Liver (tissue), 8 donors: ENCODE measurements at regions not wholly inside any gene's neighbourhood (a gene's known extent, or its start where the extent isn't known, plus 50 kb on each side); places are given as distances from the start of the nearest gene placed in this dataset.

Experiments used
- DNase-seq: peaks from one replicate; pipeline ENCODE4 v3.0.0-alpha.2; 2017; ENCODE audit warnings: low spot score
- H3K27ac ChIP-seq, 2 donors: one replicate each; pipeline ENCODE4 v1.7.0; 2013; ENCODE audit warnings: inconsistent platforms in 2 of 2, low read length in 2 of 2, control low read depth in 1 of 2, low read depth in 1 of 2, mild to moderate bottlenecking in 1 of 2
- H3K27me3 ChIP-seq, 4 donors: one replicate each; pipeline versions ENCODE4 v1.6.1 to v1.7.0; 2013; ENCODE audit warnings: low read length in 3 of 4, inconsistent platforms in 1 of 4, mild to moderate bottlenecking in 1 of 4, moderate library complexity in 1 of 4; ENCODE audit not compliant: control insufficient read depth in 4 of 4, insufficient read depth in 4 of 4
- H3K36me3 ChIP-seq, 4 donors: one replicate each; pipeline versions ENCODE4 v1.6.1 to v1.7.0; 2013; ENCODE audit warnings: low read length in 3 of 4, mild to moderate bottlenecking in 3 of 4, low read depth in 1 of 4, moderate library complexity in 1 of 4; ENCODE audit not compliant: control insufficient read depth in 4 of 4, insufficient read depth in 3 of 4
- H3K4me1 ChIP-seq, 4 donors: one replicate each; pipeline versions ENCODE4 v1.6.1 to v1.7.0; 2013; ENCODE audit warnings: low read length in 3 of 4, mild to moderate bottlenecking in 3 of 4, moderate library complexity in 1 of 4; ENCODE audit not compliant: control insufficient read depth in 4 of 4, insufficient read depth in 4 of 4
- H3K4me3 ChIP-seq, 3 donors: one replicate each; pipeline versions ENCODE4 v1.6.1 to v1.7.0; 2013; ENCODE audit warnings: low read length in 3 of 3, control low read depth in 1 of 3, low read depth in 1 of 3, mild to moderate bottlenecking in 1 of 3
- H3K9ac ChIP-seq, 2 donors: one replicate each; pipeline ENCODE4 v1.7.0; 2013; ENCODE audit warnings: low read length in 2 of 2, mild to moderate bottlenecking in 2 of 2, moderate library complexity in 2 of 2, control low read depth in 1 of 2, low read depth in 1 of 2
- H3K9me3 ChIP-seq, 4 donors: one replicate each; pipeline versions ENCODE4 v1.6.1 to v1.7.0; 2013; ENCODE audit warnings: low read length in 3 of 4; ENCODE audit not compliant: control insufficient read depth in 4 of 4
- ATF3 ChIP-seq: IDR thresholded peaks from 2 replicates; pipeline ENCODE4 v1.6.1; 2016; ENCODE audit warnings: antibody characterized with exemption
- CTCF ChIP-seq: fragments of 150-350 bp; IDR thresholded peaks from 2 replicates; pipeline ENCODE4 v1.5.1; 2017; ENCODE audit warnings: improper control_type of control experiment, low read depth, low read length; ENCODE audit not compliant: missing input control
- EGR1 ChIP-seq, 2 donors: IDR thresholded peaks; 2 replicates each; pipeline ENCODE4 v1.6.1; 2016 to 2018; ENCODE audit warnings: antibody characterized with exemption in 2 of 2, low read depth in 2 of 2
- FOXA1 ChIP-seq: IDR thresholded peaks from 2 replicates; pipeline ENCODE4 v1.6.1; 2016; ENCODE audit warnings: antibody characterized with exemption
- FOXA2 ChIP-seq: IDR thresholded peaks from 2 replicates; pipeline ENCODE4 v1.6.1; 2016; ENCODE audit warnings: antibody characterized with exemption
- GABPA ChIP-seq, 2 donors: IDR thresholded peaks in 1 of 2; conservative IDR thresholded peaks in 1 of 2; 2 replicates each; pipeline ENCODE4 v1.6.1; 2016; ENCODE audit warnings: antibody characterized with exemption in 2 of 2, mild to moderate bottlenecking in 1 of 2, moderate library complexity in 1 of 2
- HNF4A ChIP-seq, 2 donors: conservative IDR thresholded peaks; 2 replicates each; pipeline ENCODE4 v1.6.1; 2016; ENCODE audit warnings: antibody characterized with exemption in 2 of 2, mild to moderate bottlenecking in 2 of 2
- HNF4G ChIP-seq: IDR thresholded peaks from 2 replicates; pipeline ENCODE4 v1.6.1; 2016; ENCODE audit warnings: antibody characterized with exemption
- JUND ChIP-seq, 2 donors: IDR thresholded peaks; 2 replicates each; pipeline ENCODE4 v1.6.1; 2016; ENCODE audit warnings: antibody characterized with exemption in 2 of 2
- MAX ChIP-seq: IDR thresholded peaks from 2 replicates; pipeline ENCODE4 v1.6.1; 2016; ENCODE audit warnings: antibody characterized with exemption
- NR2F2 ChIP-seq: IDR thresholded peaks from 2 replicates; pipeline ENCODE4 v1.6.1; 2016; ENCODE audit warnings: antibody characterized with exemption
- RAD21 ChIP-seq, 2 donors: IDR thresholded peaks; 2 replicates each; pipeline ENCODE4 v1.6.1; 2016; ENCODE audit warnings: antibody characterized with exemption in 2 of 2, mild to moderate bottlenecking in 2 of 2
- REST ChIP-seq: IDR thresholded peaks from 2 replicates; pipeline ENCODE4 v1.6.1; 2016; ENCODE audit warnings: antibody characterized with exemption, mild to moderate bottlenecking
- RXRA ChIP-seq, 2 donors: IDR thresholded peaks; 2 replicates each; pipeline ENCODE4 v1.6.1; 2017 to 2018; ENCODE audit warnings: antibody characterized with exemption in 2 of 2, mild to moderate bottlenecking in 1 of 2
- SP1 ChIP-seq: IDR thresholded peaks from 2 replicates; pipeline ENCODE4 v1.6.1; 2018; ENCODE audit warnings: antibody characterized with exemption, mild to moderate bottlenecking
- TAF1 ChIP-seq: conservative IDR thresholded peaks from 2 replicates; pipeline ENCODE4 v1.6.1; 2016; ENCODE audit warnings: antibody characterized with exemption, mild to moderate bottlenecking
- YY1 ChIP-seq: IDR thresholded peaks from 2 replicates; pipeline ENCODE4 v1.6.1; 2016; ENCODE audit warnings: antibody characterized with exemption, mild to moderate bottlenecking
- ZBTB33 ChIP-seq: IDR thresholded peaks from 2 replicates; pipeline ENCODE4 v1.6.1; 2016; ENCODE audit warnings: antibody characterized with exemption
- WGBS: extraction: QIAGEN DNeasy Blood & Tissue Kit; methylation state at CpG from one replicate; pipeline ENCODE4 v1.1.7; 2013; 5-methylcytosine and 5-hydroxymethylcytosine counted together
- donor health status: healthy.
- donor health status: healthy.
- donor health status: healthy.
- donor health status: healthy.
- donor health status: healthy.

GRCh38 chr5:23289162-23289561 lies 218.2 kb upstream of the PRDM9 start:
- no peaks in the 10 kb centered on the region for H3K27me3 ChIP-seq
- TF ChIP-seq HNF4A (conservative IDR thresholded peaks at IDR 0.05) (no peak), FOXA2 (no peak), ATF3 (no peak), ZBTB33 (no peak), FOXA1 (no peak), RXRA (IDR thresholded peaks at IDR 0.05) (no peak), EGR1 (IDR thresholded peaks at IDR 0.05; ENCODE audit: low read depth in 2 of 2) (no peak), MAX (no peak), REST (no peak), SP1 (no peak), GABPA (IDR thresholded peaks at IDR 0.05 in 1 of 2, conservative IDR thresholded peaks at IDR 0.05 in 1 of 2) (no peak), TAF1 (no peak), HNF4G (no peak), YY1 (no peak), JUND (IDR thresholded peaks at IDR 0.05) (no peak), RAD21 (IDR thresholded peaks at IDR 0.05) (no peak), CTCF (no peak)
- no peak overlapping the region for H3K27ac ChIP-seq
- no peaks in the 10 kb centered on the region for H3K4me1 ChIP-seq
- no peaks in the 10 kb centered on the region for H3K9me3 ChIP-seq
- 76% methylated on average over 2 of the region's 2 CpGs for WGBS
- no peaks in the 10 kb centered on the region for H3K36me3 ChIP-seq
- no peak overlapping the region for H3K4me3 ChIP-seq
- H3K9ac ChIP-seq = no peak overlapping the region
- no peak for DNase-seq

- Histone ChIP-seq H3K27me3 (no peaks in the 10 kb centered on the region), H3K27ac (no peak overlapping the region), H3K9ac (no peak overlapping the region), H3K9me3 (no peaks in the 10 kb centered on the region), H3K4me3 (no peak overlapping the region), H3K36me3 (no peaks in the 10 kb centered on the region), H3K4me1 (no peaks in the 10 kb centered on the region)
- TF ChIP-seq HNF4A (conservative IDR thresholded peaks at IDR 0.05) (no peak), FOXA1 (no peak), MAX (no peak), EGR1 (IDR thresholded peaks at IDR 0.05; ENCODE audit: low read depth in 2 of 2) (no peak), CTCF (no peak), HNF4G (no peak), FOXA2 (no peak), JUND (IDR thresholded peaks at IDR 0.05) (no peak), NR2F2 (no peak), TAF1 (no peak), ZBTB33 (no peak), SP1 (no peak)
- 53% methylated on average over 2 of the region's 2 CpGs for WGBS
- DNase-seq = no peak
Observed at GRCh38 chr5:23284656-23285055, 222.8 kb upstream of the PRDM9 start.
